NB4 (cell line): ENCODE measurements at regions not wholly inside any gene's neighbourhood (a gene's known extent, or its start where the extent isn't known, plus 50 kb on each side); places are given as distances from the start of the nearest gene placed in this dataset.

Experiments
- DNase-seq: peaks from one replicate; pipeline ENCODE4 v3.0.0; 2010; ENCODE audit warnings: low read depth
- H3K4me3 ChIP-seq: one replicate; pipeline ENCODE4 v1.5.1; 2011; ENCODE audit warnings: mild to moderate bottlenecking, low read depth, low read length, moderate library complexity
- CTCF ChIP-seq: IDR thresholded peaks from one replicate; pipeline ENCODE4 v1.5.1; 2012; ENCODE audit warnings: low read depth, low read length
- MAX ChIP-seq: IDR thresholded peaks from 2 replicates; pipeline ENCODE4 v1.6.1; 2011; ENCODE audit warnings: low read depth, low read length
- MYC ChIP-seq: IDR thresholded peaks from 2 replicates; pipeline ENCODE4 v1.6.1; 2011; ENCODE audit warnings: low read depth, low read length
- POLR2A ChIP-seq: IDR thresholded peaks from 2 replicates; pipeline ENCODE4 v1.6.1; 2011; ENCODE audit warnings: mild to moderate bottlenecking; ENCODE audit not compliant: insufficient read length; ENCODE audit errors: extremely low read depth

GRCh38 chr7:135856356-135857144 lies 107.9 kb upstream of the FAM180A start:
- no peak overlapping the region for H3K4me3 ChIP-seq
- TF ChIP-seq CTCF, result no peak
- no peak for TF ChIP-seq MAX
- no peak for TF ChIP-seq POLR2A
- TF ChIP-seq MYC, result no peak
- no peak for DNase-seq

GRCh38 chr7:135855846-135856245 lies 107.2 kb upstream of the FAM180A start:
- no peak for DNase-seq
- TF ChIP-seq CTCF, result no peak
- no peak for TF ChIP-seq POLR2A
- TF ChIP-seq MAX, result no peak
- TF ChIP-seq MYC, result no peak
- H3K4me3 ChIP-seq, result no peak overlapping the region

GRCh38 chr7:135853499-135853898 lies 104.9 kb upstream of the FAM180A start:
- DNase-seq, result no peak

GRCh38 chr7:135853008-135853407 lies 104.4 kb upstream of the FAM180A start:
- H3K4me3 ChIP-seq, result no peak overlapping the region
- TF ChIP-seq MYC (no peak), CTCF (no peak), MAX (no peak), POLR2A (no peak)
- DNase-seq, result no peak

More at GRCh38 chr7:135853499-135853898, 104.9 kb upstream of the FAM180A start:
- H3K4me3 ChIP-seq, result no peak overlapping the region
- TF ChIP-seq MAX (no peak), POLR2A (no peak), CTCF (no peak), MYC (no peak)

GRCh38 chr7:135847242-135847641 lies 98.6 kb upstream of the FAM180A start:
- no peak for DNase-seq
- H3K4me3 ChIP-seq, result no peak overlapping the region
- TF ChIP-seq CTCF, result no peak
- TF ChIP-seq MYC, result no peak
- no peak for TF ChIP-seq POLR2A
- TF ChIP-seq MAX, result no peak
